ENCODE measurements at regions not wholly inside any gene's neighbourhood (a gene's known extent, or its start where the extent isn't known, plus 50 kb on each side); places are given as distances from the start of the nearest gene placed in this dataset.
"Not testable (repeated sequence)": the region's sequence is repeated elsewhere in the genome, so short reads cannot be mapped to it uniquely, and the experiment has no call there.

GRCh38 chrX:44675362-44676024 lies 132.8 kb upstream of the FUNDC1 start:
- DNase-seq: peak; percentile 52

- no peak for DNase-seq
Observed at GRCh38 chrX:44674906-44675305, 132.2 kb upstream of the FUNDC1 start.

- no peak for DNase-seq
Observed at GRCh38 chrX:44669626-44670025, 127.0 kb upstream of the FUNDC1 start.

GRCh38 chrX:44667771-44668170 lies 125.1 kb upstream of the FUNDC1 start:
- DNase-seq: no peak

GRCh38 chrX:44657718-44658246 lies 115.1 kb upstream of the FUNDC1 start:
- not testable (repeated sequence) for DNase-seq

GRCh38 chrX:44651358-44651757 lies 108.7 kb upstream of the FUNDC1 start:
- no peak for DNase-seq

- DNase-seq: no peak
Observed at GRCh38 chrX:44643723-44644122, 101.1 kb upstream of the FUNDC1 start.

GRCh38 chrX:44637282-44637681 lies 94.6 kb upstream of the FUNDC1 start:
- DNase-seq: no peak

- DNase-seq: no peak
Observed at GRCh38 chrX:44621078-44621477, 78.4 kb upstream of the FUNDC1 start.

- DNase-seq: no peak
Observed at GRCh38 chrX:44619039-44619438, 76.4 kb upstream of the FUNDC1 start.

- no peak for DNase-seq
Observed at GRCh38 chrX:44596277-44596676, 53.6 kb upstream of the FUNDC1 start.

All from muscle of arm (tissue), 1 donor.